GM20000 (cell line): ENCODE measurements at regions not wholly inside any gene's neighbourhood (a gene's known extent, or its start where the extent isn't known, plus 50 kb on each side); places are given as distances from the start of the nearest gene placed in this dataset.

Experiments
- DNase-seq: peaks from one replicate; pipeline ENCODE4 v3.0.0; 2012; ENCODE audit warnings: low spot score
- TF ChIP-seq, protein P1 (sequence below): IDR thresholded peaks from 2 replicates; pipeline ENCODE4 v1.5.1; 2012; ENCODE audit warnings: mild to moderate bottlenecking, control low read depth; ENCODE audit errors: extremely low read depth, missing control alignments

DNA sequence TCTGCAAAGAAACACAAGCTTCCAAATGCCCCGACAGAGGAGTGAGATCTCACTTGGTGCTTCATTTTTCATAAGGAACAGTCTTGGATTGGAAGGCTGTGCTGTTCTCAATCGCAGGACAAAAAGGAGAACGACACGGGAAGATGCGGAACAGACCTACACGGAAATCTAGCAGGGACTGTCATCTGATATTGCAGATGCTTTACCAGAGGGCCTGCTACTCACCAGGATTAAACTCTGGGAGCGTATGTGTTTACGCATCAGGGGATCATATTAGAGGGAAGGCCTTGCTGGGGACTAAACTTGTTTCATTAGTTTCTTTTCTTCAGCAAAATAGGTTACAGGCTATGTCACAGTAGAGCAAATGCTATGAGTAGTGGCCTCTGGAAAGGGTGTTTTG is 82.8 kb upstream of the EEPD1 start:
- TF ChIP-seq, protein P1, sequence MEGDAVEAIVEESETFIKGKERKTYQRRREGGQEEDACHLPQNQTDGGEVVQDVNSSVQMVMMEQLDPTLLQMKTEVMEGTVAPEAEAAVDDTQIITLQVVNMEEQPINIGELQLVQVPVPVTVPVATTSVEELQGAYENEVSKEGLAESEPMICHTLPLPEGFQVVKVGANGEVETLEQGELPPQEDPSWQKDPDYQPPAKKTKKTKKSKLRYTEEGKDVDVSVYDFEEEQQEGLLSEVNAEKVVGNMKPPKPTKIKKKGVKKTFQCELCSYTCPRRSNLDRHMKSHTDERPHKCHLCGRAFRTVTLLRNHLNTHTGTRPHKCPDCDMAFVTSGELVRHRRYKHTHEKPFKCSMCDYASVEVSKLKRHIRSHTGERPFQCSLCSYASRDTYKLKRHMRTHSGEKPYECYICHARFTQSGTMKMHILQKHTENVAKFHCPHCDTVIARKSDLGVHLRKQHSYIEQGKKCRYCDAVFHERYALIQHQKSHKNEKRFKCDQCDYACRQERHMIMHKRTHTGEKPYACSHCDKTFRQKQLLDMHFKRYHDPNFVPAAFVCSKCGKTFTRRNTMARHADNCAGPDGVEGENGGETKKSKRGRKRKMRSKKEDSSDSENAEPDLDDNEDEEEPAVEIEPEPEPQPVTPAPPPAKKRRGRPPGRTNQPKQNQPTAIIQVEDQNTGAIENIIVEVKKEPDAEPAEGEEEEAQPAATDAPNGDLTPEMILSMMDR, result no peak
- DNase-seq, result no peak

DNA sequence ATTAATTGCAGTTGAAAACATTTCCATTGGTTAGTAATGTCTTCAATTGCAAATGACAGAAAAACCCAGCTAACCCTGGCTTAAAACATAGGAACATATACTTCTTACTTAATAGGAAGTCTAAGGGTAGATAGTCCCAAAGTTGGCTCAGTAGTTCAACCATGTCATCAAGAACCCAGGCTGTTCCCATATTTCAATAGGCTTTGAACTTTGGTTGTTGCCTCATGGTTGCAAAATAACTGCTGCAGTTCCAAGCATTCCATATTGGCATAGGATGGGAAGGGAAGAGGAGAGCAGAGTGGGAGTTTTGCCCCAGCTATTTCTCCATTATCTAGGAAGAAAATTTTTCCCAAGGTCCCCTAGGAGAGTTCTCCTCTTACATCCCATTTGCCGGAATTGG is 81.4 kb upstream of the EEPD1 start:
- DNase-seq, result no peak
- TF ChIP-seq, protein P1, result no peak

DNA sequence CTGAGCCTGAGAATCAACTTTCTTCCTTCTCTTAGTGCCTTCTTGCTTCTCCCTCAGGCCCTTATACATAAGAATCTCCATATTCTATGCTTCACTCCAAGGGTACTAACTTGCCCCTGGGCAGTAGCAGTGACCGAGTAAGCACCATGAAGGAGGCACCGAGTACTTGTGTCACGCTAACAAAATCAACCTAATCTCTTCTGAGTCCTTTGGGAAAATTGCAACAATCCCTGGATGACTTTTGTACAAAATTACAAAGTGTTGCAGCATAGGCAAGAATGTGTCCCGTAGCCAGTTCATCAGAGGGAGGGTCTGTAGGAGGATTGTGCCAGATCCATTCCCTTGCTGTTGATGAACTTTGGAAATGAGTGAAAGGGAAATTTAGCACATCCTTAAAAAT is 80.4 kb upstream of the EEPD1 start:
- DNase-seq, result no peak
- TF ChIP-seq, protein P1, result no peak

DNA sequence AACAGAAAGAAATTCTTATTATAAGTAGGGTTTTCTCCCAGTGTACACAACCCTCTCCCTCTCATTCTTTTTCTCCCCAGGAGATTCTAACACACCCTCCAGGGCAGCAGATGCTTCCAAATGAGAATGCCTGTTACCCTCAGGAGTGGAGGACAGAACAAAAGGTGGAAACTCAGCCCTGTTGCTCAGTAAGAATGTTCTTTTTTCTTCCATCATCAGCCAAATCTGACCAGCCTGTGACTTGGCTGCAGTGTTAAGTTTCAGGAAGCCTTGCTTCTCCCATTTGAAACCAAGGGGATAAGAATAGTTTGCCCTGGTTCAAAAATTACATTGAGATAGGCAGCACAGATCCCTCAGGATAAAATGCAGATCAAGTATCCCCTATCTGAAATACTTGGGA is 77.5 kb upstream of the EEPD1 start:
- no peak for DNase-seq
- TF ChIP-seq, protein P1, result no peak

DNA sequence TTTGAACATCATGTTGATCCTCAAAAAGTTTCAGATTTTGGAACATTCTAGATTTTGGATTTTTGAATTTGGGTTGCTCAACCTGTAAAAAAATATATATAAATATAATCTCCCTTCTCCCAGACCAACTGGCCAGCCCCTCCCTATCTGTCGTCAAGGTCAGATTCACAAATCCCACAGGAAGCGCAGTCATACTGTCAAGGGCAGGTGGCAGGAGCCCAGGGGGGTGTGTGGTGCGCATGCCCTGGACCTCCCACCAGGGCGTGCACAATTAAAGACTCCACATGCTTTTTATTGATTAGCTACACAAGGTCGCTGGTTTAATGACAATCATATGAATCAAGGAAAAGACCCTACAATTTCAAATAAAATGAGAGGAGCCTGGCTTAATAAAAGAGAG is 77.0 kb upstream of the EEPD1 start:
- TF ChIP-seq, protein P1, result no peak
- no peak for DNase-seq

DNA sequence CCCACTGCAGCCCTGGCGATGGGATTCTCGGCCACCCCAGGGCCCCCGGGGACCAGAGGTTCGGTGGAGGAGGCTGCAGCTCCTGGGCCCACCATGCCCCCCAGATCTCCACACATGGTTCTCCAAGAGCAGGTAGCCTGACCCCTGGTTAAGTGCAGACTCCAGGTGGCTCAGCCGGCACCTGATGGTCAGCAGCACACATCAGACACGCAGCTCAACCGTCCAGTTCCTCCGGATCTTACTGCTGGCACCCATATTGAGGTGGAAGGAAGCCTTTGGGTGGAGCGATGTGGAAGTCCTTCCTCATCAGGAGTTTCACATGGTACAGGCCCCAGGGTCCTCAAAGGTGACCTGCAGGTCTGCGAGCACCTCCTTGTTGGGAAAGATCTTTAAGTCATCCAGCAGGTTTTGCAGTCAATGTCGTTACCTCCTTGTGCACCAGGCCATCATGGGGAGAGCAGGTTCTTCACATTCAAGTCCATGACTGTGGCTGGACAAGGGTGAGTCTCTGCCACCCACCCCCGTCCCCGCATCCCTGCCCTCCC is 74.2 kb upstream of the EEPD1 start:
- TF ChIP-seq, protein P1, result no peak
- DNase-seq, result no peak

DNA sequence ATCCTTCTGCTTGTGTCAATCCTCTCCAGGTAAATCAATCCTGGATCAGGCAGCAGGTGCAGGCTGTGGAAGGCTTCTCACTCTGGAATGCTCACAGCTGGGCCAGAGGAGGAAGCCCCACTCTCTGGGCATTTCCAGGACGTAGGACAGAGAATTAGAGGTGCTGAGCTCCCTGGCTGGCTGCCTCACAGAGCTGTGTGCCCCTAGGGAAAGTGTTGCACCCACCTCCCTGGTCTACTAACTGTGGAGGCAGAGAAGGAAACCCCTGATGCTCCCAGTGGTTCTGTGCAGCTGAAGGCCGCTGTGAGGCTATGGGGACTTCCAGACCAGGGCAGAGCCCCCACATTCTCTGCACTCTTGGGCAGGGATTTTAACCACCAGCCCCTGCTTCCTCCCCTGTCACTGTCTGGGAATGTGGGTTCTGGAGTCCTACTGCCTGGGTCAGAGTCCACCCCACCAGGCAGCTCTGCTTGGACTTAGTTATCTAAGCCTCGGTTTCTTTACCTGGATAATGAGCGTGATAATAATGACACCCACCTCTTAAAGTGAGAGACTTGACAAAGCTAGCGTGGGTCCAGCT is 73.5 kb upstream of the EEPD1 start:
- TF ChIP-seq, protein P1, result no peak
- DNase-seq, result no peak
